Parathyroid adenoma (tissue), 2 donors: ENCODE measurements at regions not wholly inside any gene's neighbourhood (a gene's known extent, or its start where the extent isn't known, plus 50 kb on each side); places are given as distances from the start of the nearest gene placed in this dataset.

ENCODE experiments used
- H2AFZ ChIP-seq: fragments of 300-600 bp; sonication (generic); one replicate; pipeline ENCODE4 v1.7.0; 2017; ENCODE audit warnings: antibody characterized with exemption, mild to moderate bottlenecking
- H3K27ac ChIP-seq: fragments of 300-600 bp; sonication (generic); one replicate; pipeline ENCODE4 v1.7.0; 2017
- H3K27me3 ChIP-seq: fragments of 300-600 bp; sonication (generic); one replicate; pipeline ENCODE4 v1.7.0; 2017; ENCODE audit warnings: low read length; ENCODE audit not compliant: control insufficient read depth, insufficient read depth
- H3K36me3 ChIP-seq: fragments of 300-600 bp; sonication (generic); one replicate; pipeline ENCODE4 v1.7.0; 2017; ENCODE audit warnings: low read length; ENCODE audit not compliant: control insufficient read depth, insufficient read depth
- H3K4me1 ChIP-seq: fragments of 300-600 bp; sonication (generic); one replicate; pipeline ENCODE4 v1.7.0; 2017; ENCODE audit warnings: control low read depth
- H3K4me2 ChIP-seq: fragments of 300-600 bp; sonication (generic); one replicate; pipeline ENCODE4 v1.7.0; 2017; ENCODE audit warnings: low read length
- H3K4me3 ChIP-seq: fragments of 300-600 bp; sonication (generic); one replicate; pipeline ENCODE4 v1.7.0; 2017; ENCODE audit warnings: low read depth, low read length
- H3K79me2 ChIP-seq: fragments of 300-600 bp; sonication (generic); one replicate; pipeline ENCODE4 v1.7.0; 2017; ENCODE audit warnings: control low read depth
- H3K9ac ChIP-seq: fragments of 300-600 bp; sonication (generic); one replicate; pipeline ENCODE4 v1.7.0; 2017; ENCODE audit warnings: mild to moderate bottlenecking
- H3K9me3 ChIP-seq: fragments of 300-600 bp; sonication (generic); one replicate; pipeline ENCODE4 v1.7.0; 2017; ENCODE audit warnings: low read length; ENCODE audit not compliant: control insufficient read depth
- CTCF ChIP-seq: fragments of 300-600 bp; sonication (generic); IDR thresholded peaks from one replicate; pipeline ENCODE4 v1.7.0; 2017; ENCODE audit warnings: antibody characterized with exemption, mild to moderate bottlenecking
- donor health status: primary hyperparathyroidism.

GRCh38 chr1:194227161-194227560 is 1040.7 kb upstream of the B3GALT2 start:
- H3K27me3 ChIP-seq: no peaks in the 10 kb centered on the region
- no peak overlapping the region for H3K4me3 ChIP-seq
- TF ChIP-seq CTCF: no peak
- no peak overlapping the region for H3K4me2 ChIP-seq
- H3K36me3 ChIP-seq: no peaks in the 10 kb centered on the region
- no peaks in the 10 kb centered on the region for H3K79me2 ChIP-seq
- no peak overlapping the region for H2AFZ ChIP-seq
- no peak overlapping the region for H3K27ac ChIP-seq
- H3K9me3 ChIP-seq: no peaks in the 10 kb centered on the region
- H3K4me1 ChIP-seq: no peaks in the 10 kb centered on the region
- H3K9ac ChIP-seq: no peak overlapping the region

- Histone ChIP-seq H3K4me1 (no peaks in the 10 kb centered on the region), H3K4me3 (no peak overlapping the region), H3K27ac (no peak overlapping the region), H2AFZ (no peak overlapping the region), H3K4me2 (no peak overlapping the region), H3K79me2 (no peaks in the 10 kb centered on the region), H3K36me3 (no peaks in the 10 kb centered on the region), H3K9me3 (no peaks in the 10 kb centered on the region), H3K9ac (no peak overlapping the region), H3K27me3 (no peaks in the 10 kb centered on the region)
- no peak for TF ChIP-seq CTCF
Measured at GRCh38 chr1:194225821-194226220, 1039.4 kb upstream of the B3GALT2 start.

GRCh38 chr1:194223596-194223995 is 1037.2 kb upstream of the B3GALT2 start:
- H3K9me3 ChIP-seq: no peaks in the 10 kb centered on the region
- H3K4me1 ChIP-seq: no peaks in the 10 kb centered on the region
- H3K27me3 ChIP-seq: no peaks in the 10 kb centered on the region
- H3K79me2 ChIP-seq: no peaks in the 10 kb centered on the region
- no peak overlapping the region for H3K4me2 ChIP-seq
- no peak overlapping the region for H3K4me3 ChIP-seq
- no peak overlapping the region for H2AFZ ChIP-seq
- no peak overlapping the region for H3K27ac ChIP-seq
- no peak overlapping the region for H3K9ac ChIP-seq
- H3K36me3 ChIP-seq: no peaks in the 10 kb centered on the region
- no peak for TF ChIP-seq CTCF

GRCh38 chr1:194215448-194215847 is 1029.0 kb upstream of the B3GALT2 start:
- no peak overlapping the region for H3K27ac ChIP-seq
- no peak for TF ChIP-seq CTCF

GRCh38 chr1:194214735-194215134 is 1028.3 kb upstream of the B3GALT2 start:
- no peaks in the 10 kb centered on the region for H3K27me3 ChIP-seq
- H3K9ac ChIP-seq: no peak overlapping the region
- no peaks in the 10 kb centered on the region for H3K4me1 ChIP-seq
- H3K36me3 ChIP-seq: no peaks in the 10 kb centered on the region
- H3K27ac ChIP-seq: no peak overlapping the region
- no peak overlapping the region for H3K4me2 ChIP-seq
- H3K9me3 ChIP-seq: no peaks in the 10 kb centered on the region
- H3K79me2 ChIP-seq: no peaks in the 10 kb centered on the region
- H2AFZ ChIP-seq: no peak overlapping the region
- no peak overlapping the region for H3K4me3 ChIP-seq
- no peak for TF ChIP-seq CTCF

More at GRCh38 chr1:194215448-194215847, 1029.0 kb upstream of the B3GALT2 start:
- H2AFZ ChIP-seq: no peak overlapping the region
- H3K4me2 ChIP-seq: no peak overlapping the region
- H3K9me3 ChIP-seq: no peaks in the 10 kb centered on the region
- H3K79me2 ChIP-seq: no peaks in the 10 kb centered on the region
- no peak overlapping the region for H3K4me3 ChIP-seq
- H3K9ac ChIP-seq: no peak overlapping the region
- no peaks in the 10 kb centered on the region for H3K27me3 ChIP-seq
- no peaks in the 10 kb centered on the region for H3K36me3 ChIP-seq
- H3K4me1 ChIP-seq: no peaks in the 10 kb centered on the region
